Hepatocyte (in vitro differentiated cells): ENCODE measurements at regions not wholly inside any gene's neighbourhood (a gene's known extent, or its start where the extent isn't known, plus 50 kb on each side); places are given as distances from the start of the nearest gene placed in this dataset.

Source experiments
- DNase-seq: peaks from one replicate; pipeline ENCODE4 v3.0.0-alpha.2; 2016; ENCODE audit warnings: low spot score
- H2AFZ ChIP-seq: fragments of 200-600 bp; sonication (generic); 2 replicates; pipeline ENCODE4 v1.6.0; 2016; ENCODE audit warnings: antibody characterized with exemption, mild to moderate bottlenecking
- H3K27ac ChIP-seq: fragments of 200-600 bp; sonication (generic); 2 replicates; pipeline ENCODE4 v1.5.1; 2016; ENCODE audit warnings: mild to moderate bottlenecking
- H3K27me3 ChIP-seq: fragments of 200-600 bp; sonication (generic); 2 replicates; pipeline ENCODE4 v1.6.1; 2016
- H3K36me3 ChIP-seq: fragments of 200-600 bp; sonication (generic); replicated peaks from 2 replicates; pipeline ENCODE4 v1.5.1; 2016; ENCODE audit warnings: low read depth; ENCODE audit not compliant: insufficient read depth
- H3K4me1 ChIP-seq: fragments of 200-600 bp; sonication (generic); 2 replicates; pipeline ENCODE4 v1.5.1; 2016; ENCODE audit warnings: mild to moderate bottlenecking, moderate library complexity; ENCODE audit not compliant: insufficient read depth
- H3K4me2 ChIP-seq: fragments of 200-600 bp; sonication (generic); 2 replicates; pipeline ENCODE4 v1.6.0; 2016
- H3K4me3 ChIP-seq: fragments of 200-600 bp; sonication (generic); 2 replicates; pipeline ENCODE4 v1.5.1; 2016; ENCODE audit warnings: mild to moderate bottlenecking
- H3K79me2 ChIP-seq: fragments of 200-600 bp; sonication (generic); 2 replicates; pipeline ENCODE4 v1.6.0; 2017; ENCODE audit warnings: mild to moderate bottlenecking
- H3K9me2 ChIP-seq: fragments of 200-600 bp; sonication (generic); replicated peaks from 2 replicates; pipeline ENCODE4 v1.6.0; 2017; ENCODE audit warnings: mild to moderate bottlenecking; ENCODE audit not compliant: insufficient read depth
- H3K9me3 ChIP-seq: fragments of 200-600 bp; sonication (generic); 2 replicates; pipeline ENCODE4 v1.5.1; 2016; ENCODE audit warnings: low read depth, mild to moderate bottlenecking
- H4K20me1 ChIP-seq: fragments of 200-600 bp; sonication (generic); 2 replicates; pipeline ENCODE4 v1.6.0; 2016; ENCODE audit warnings: mild to moderate bottlenecking; ENCODE audit not compliant: insufficient read depth, poor library complexity, severe bottlenecking
- EZH2 ChIP-seq: fragments of 200-600 bp; sonication (generic); IDR thresholded peaks from 2 replicates; pipeline ENCODE4 v1.6.1; 2016; ENCODE audit warnings: antibody characterized with exemption, mild to moderate bottlenecking, borderline replicate concordance
- EZH2phosphoT487 ChIP-seq: fragments of 200-600 bp; sonication (generic); IDR thresholded peaks from one replicate; pipeline ENCODE4 v1.6.1; 2018; ENCODE audit warnings: antibody characterized with exemption, mild to moderate bottlenecking, low read depth, moderate library complexity; ENCODE audit not compliant: unreplicated experiment, severe bottlenecking
- WGBS: methylation state at CpG from one replicate; pipeline ENCODE4 v1.1.6; 2016; ENCODE audit warnings: low lambda C conversion rate; ENCODE audit errors: missing lambda C conversion rate; 5-methylcytosine and 5-hydroxymethylcytosine counted together
- TF ChIP-seq, protein P1 (sequence below): fragments of 200-600 bp; sonication (generic); IDR thresholded peaks from 2 replicates; pipeline ENCODE4 v1.5.1; 2016; ENCODE audit warnings: antibody characterized with exemption, mild to moderate bottlenecking; ENCODE audit not compliant: poor library complexity

DNA sequence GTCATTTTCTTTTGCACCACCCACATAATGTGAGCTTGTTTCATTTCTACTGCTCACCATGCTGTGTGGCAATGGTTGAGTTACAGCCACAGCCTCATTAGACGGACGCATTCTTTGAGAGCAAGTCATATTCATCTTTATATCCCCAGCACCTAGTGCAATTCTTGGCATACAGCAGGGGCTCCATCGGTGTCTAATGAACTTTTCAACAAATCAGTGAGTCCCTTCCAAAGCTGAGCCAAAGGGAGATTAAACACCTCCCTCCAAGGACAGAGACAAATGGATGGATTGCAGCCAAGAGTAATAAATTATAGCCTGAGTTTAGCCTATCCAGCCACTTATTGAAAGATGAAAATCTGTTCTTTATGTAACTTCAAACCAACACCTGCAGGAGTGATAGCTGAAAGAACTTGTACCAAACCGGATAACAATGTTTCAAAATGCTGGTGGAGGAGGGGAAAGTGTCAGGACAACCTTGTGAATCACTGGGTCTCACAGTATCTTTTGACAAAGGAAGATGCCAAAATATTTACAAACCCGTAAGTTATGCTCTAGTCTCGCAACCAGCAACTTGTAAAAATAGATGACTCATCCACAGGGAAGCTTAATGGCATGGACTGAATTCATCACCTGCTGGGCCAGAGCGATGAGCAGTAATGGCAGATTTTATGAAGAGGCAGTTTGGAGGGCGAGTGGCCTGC is 139.0 kb downstream of the PXDC1 start:
- H3K27me3 ChIP-seq: no peaks in the 10 kb centered on the region
- no peak overlapping the region for H3K4me3 ChIP-seq
- no peak overlapping the region for H3K4me2 ChIP-seq
- 53% methylated on average over 8 of the region's 8 CpGs for WGBS
- H3K36me3 ChIP-seq: no peaks in the 10 kb centered on the region
- no peaks in the 10 kb centered on the region for H3K4me1 ChIP-seq
- no peaks in the 10 kb centered on the region for H3K9me3 ChIP-seq
- peak; percentile 55 for DNase-seq
- no peaks in the 10 kb centered on the region for H3K9me2 ChIP-seq
- H2AFZ ChIP-seq: no peak overlapping the region
- no peak for TF ChIP-seq EZH2phosphoT487
- TF ChIP-seq, protein P1, sequence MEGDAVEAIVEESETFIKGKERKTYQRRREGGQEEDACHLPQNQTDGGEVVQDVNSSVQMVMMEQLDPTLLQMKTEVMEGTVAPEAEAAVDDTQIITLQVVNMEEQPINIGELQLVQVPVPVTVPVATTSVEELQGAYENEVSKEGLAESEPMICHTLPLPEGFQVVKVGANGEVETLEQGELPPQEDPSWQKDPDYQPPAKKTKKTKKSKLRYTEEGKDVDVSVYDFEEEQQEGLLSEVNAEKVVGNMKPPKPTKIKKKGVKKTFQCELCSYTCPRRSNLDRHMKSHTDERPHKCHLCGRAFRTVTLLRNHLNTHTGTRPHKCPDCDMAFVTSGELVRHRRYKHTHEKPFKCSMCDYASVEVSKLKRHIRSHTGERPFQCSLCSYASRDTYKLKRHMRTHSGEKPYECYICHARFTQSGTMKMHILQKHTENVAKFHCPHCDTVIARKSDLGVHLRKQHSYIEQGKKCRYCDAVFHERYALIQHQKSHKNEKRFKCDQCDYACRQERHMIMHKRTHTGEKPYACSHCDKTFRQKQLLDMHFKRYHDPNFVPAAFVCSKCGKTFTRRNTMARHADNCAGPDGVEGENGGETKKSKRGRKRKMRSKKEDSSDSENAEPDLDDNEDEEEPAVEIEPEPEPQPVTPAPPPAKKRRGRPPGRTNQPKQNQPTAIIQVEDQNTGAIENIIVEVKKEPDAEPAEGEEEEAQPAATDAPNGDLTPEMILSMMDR: no peak
- TF ChIP-seq EZH2: no peak
- H4K20me1 ChIP-seq: no peaks in the 10 kb centered on the region
- no peaks in the 10 kb centered on the region for H3K79me2 ChIP-seq
- H3K27ac ChIP-seq: no peak overlapping the region

DNA sequence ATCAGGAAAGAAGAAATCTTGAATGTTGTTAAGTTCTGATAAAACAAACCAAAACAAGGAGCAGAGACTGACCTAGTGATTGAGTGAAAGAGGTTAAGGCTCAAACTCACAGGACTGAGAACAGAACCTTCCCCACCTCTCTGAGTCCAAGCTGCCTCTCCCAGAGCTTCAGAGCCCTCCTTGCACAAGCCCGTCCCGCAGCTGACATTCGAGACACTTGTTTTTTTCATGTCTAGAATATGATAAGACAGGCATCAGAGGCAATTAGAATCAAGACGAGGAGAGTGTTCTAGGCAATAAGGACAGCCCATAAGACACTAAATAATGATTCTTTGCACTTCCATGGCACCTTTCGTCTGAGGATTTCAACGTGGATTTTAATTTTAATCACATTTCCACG is 140.6 kb downstream of the PXDC1 start:
- H3K4me3 ChIP-seq: no peak overlapping the region
- WGBS: 81% methylated on average over 7 of the region's 7 CpGs
- DNase-seq: no peak
- no peaks in the 10 kb centered on the region for H3K36me3 ChIP-seq
- H3K9me3 ChIP-seq: no peaks in the 10 kb centered on the region
- no peak overlapping the region for H2AFZ ChIP-seq
- no peak overlapping the region for H3K27ac ChIP-seq
- H3K9me2 ChIP-seq: no peaks in the 10 kb centered on the region
- no peak overlapping the region for H3K4me2 ChIP-seq
- no peaks in the 10 kb centered on the region for H4K20me1 ChIP-seq
- no peaks in the 10 kb centered on the region for H3K27me3 ChIP-seq
- TF ChIP-seq EZH2phosphoT487 (no peak), EZH2 (no peak)
- TF ChIP-seq, protein P1: no peak
- H3K79me2 ChIP-seq: no peaks in the 10 kb centered on the region
- no peaks in the 10 kb centered on the region for H3K4me1 ChIP-seq

DNA sequence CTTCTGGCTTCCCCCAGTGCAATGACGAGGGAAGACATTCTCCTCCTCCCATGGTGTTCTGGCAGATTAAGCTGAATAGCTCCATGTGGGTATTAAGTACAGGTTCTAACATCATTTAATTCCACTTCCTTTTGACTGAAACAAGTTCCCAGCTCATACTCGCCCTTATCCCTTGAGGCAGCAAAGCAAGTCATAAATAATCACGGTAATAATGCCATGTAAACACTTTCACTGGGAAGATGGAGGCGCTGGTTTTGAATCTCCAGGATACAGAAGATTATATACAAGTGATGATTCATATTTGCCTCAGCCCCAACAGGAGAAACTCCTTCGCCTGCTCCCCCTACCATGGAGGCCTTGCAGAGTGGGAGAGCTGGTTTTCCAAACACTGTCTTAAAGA is 141.3 kb downstream of the PXDC1 start:
- Histone ChIP-seq H3K9me2 (no peaks in the 10 kb centered on the region), H3K27me3 (no peaks in the 10 kb centered on the region), H4K20me1 (no peaks in the 10 kb centered on the region), H3K4me3 (no peak overlapping the region), H2AFZ (no peak overlapping the region), H3K9me3 (no peaks in the 10 kb centered on the region), H3K4me1 (no peaks in the 10 kb centered on the region), H3K27ac (no peak overlapping the region), H3K4me2 (no peak overlapping the region), H3K36me3 (no peaks in the 10 kb centered on the region), H3K79me2 (no peaks in the 10 kb centered on the region)
- 43% methylated on average over 5 of the region's 5 CpGs for WGBS
- TF ChIP-seq EZH2phosphoT487 (no peak), EZH2 (no peak)
- TF ChIP-seq, protein P1: no peak
- peak; percentile 67 for DNase-seq
